Stimulated activated naive CD8-positive, alpha-beta T cell treated with anti-CD3 and anti-CD28 coated beads, Interleukin-15, amount 100 ng/mL, for 72 hours (primary cell): ENCODE measurements at regions not wholly inside any gene's neighbourhood (a gene's known extent, or its start where the extent isn't known, plus 50 kb on each side); places are given as distances from the start of the nearest gene placed in this dataset.
"Not testable (repeated sequence)": the region's sequence is repeated elsewhere in the genome, so short reads cannot be mapped to it uniquely, and the experiment has no call there.

Experiments used
- ATAC-seq: fragments of 150-1000 bp; cut with Tn5 transposase; 2 replicates; pipeline ENCODE4 v1.10.0; 2021; ENCODE audit warnings: mild to moderate bottlenecking, moderate library complexity
- DNase-seq, 2 donors: peaks; one replicate each; pipeline ENCODE4 v3.0.0; 2021 to 2022
- H3K27ac Mint-ChIP-seq, 2 donors: one replicate each; pipeline ENCODE4 v1.8.0; 2022; ENCODE audit warnings: mild to moderate bottlenecking in 2 of 2, mixed read lengths in 2 of 2, moderate library complexity in 2 of 2
- H3K27me3 Mint-ChIP-seq: one replicate; pipeline ENCODE4 v1.8.0; 2022; ENCODE audit warnings: mixed read lengths
- H3K4me1 Mint-ChIP-seq: one replicate; pipeline ENCODE4 v1.8.0; 2022; ENCODE audit warnings: mild to moderate bottlenecking, mixed read lengths
- H3K4me3 Mint-ChIP-seq, 2 donors: one replicate each; pipeline ENCODE4 v1.8.0; 2022; ENCODE audit warnings: mild to moderate bottlenecking in 2 of 2, mixed read lengths in 2 of 2, moderate library complexity in 1 of 2
- H3K9me3 Mint-ChIP-seq, 2 donors: one replicate each; pipeline ENCODE4 v1.8.0; 2022; ENCODE audit warnings: mixed read lengths in 2 of 2

GRCh38 chr13:18663222-18663621 lies 518.4 kb downstream of the TUBA3C start:
- not testable (repeated sequence) for H3K4me3 Mint-ChIP-seq

GRCh38 chr13:18643644-18644172 lies 537.9 kb downstream of the TUBA3C start:
- not testable (repeated sequence) for H3K9me3 Mint-ChIP-seq, H3K4me1 Mint-ChIP-seq, ATAC-seq, H3K27ac Mint-ChIP-seq, H3K27me3 Mint-ChIP-seq, H3K4me3 Mint-ChIP-seq
- DNase-seq, result peak; percentile 3 to 26

More at GRCh38 chr13:18663222-18663621, 518.4 kb downstream of the TUBA3C start:
- DNase-seq, H3K27ac Mint-ChIP-seq, H3K9me3 Mint-ChIP-seq, ATAC-seq, H3K27me3 Mint-ChIP-seq, H3K4me1 Mint-ChIP-seq: not testable (repeated sequence)

- not testable (repeated sequence) for H3K27me3 Mint-ChIP-seq, DNase-seq, ATAC-seq, H3K4me3 Mint-ChIP-seq, H3K27ac Mint-ChIP-seq, H3K4me1 Mint-ChIP-seq
- H3K9me3 Mint-ChIP-seq, result peaks cover 7 to 11% of the 10 kb centered on the region in 2 donors
Measured at GRCh38 chr13:18628928-18629327, 552.7 kb downstream of the TUBA3C start.

GRCh38 chr13:18628428-18628827 lies 553.2 kb downstream of the TUBA3C start:
- no peaks in the 10 kb centered on the region for H3K4me1 Mint-ChIP-seq
- ATAC-seq (no peak), DNase-seq (no peak)
- peaks cover 3 to 6% of the 10 kb centered on the region in 2 donors for H3K9me3 Mint-ChIP-seq
- H3K27ac Mint-ChIP-seq, result no peak overlapping the region
- no peaks in the 10 kb centered on the region for H3K27me3 Mint-ChIP-seq
- H3K4me3 Mint-ChIP-seq, result no peak overlapping the region

- not testable (repeated sequence) for H3K9me3 Mint-ChIP-seq, ATAC-seq, H3K27me3 Mint-ChIP-seq, H3K27ac Mint-ChIP-seq, H3K4me3 Mint-ChIP-seq, H3K4me1 Mint-ChIP-seq, DNase-seq
Measured at GRCh38 chr13:18624061-18624460, 557.6 kb downstream of the TUBA3C start.

GRCh38 chr13:18618442-18618841 lies 563.2 kb downstream of the TUBA3C start:
- ATAC-seq, H3K4me1 Mint-ChIP-seq, DNase-seq, H3K27me3 Mint-ChIP-seq, H3K9me3 Mint-ChIP-seq, H3K27ac Mint-ChIP-seq, H3K4me3 Mint-ChIP-seq: not testable (repeated sequence)

- ATAC-seq, H3K27me3 Mint-ChIP-seq, H3K9me3 Mint-ChIP-seq, H3K4me3 Mint-ChIP-seq, DNase-seq, H3K4me1 Mint-ChIP-seq, H3K27ac Mint-ChIP-seq: not testable (repeated sequence)
Measured at GRCh38 chr13:18610476-18610875, 571.1 kb downstream of the TUBA3C start.

GRCh38 chr13:18609371-18609770 lies 572.3 kb downstream of the TUBA3C start:
- not testable (repeated sequence) for ATAC-seq, H3K4me3 Mint-ChIP-seq, H3K9me3 Mint-ChIP-seq, H3K27me3 Mint-ChIP-seq, DNase-seq, H3K4me1 Mint-ChIP-seq, H3K27ac Mint-ChIP-seq

GRCh38 chr13:18608851-18609250 lies 572.8 kb downstream of the TUBA3C start:
- not testable (repeated sequence) for H3K4me3 Mint-ChIP-seq

GRCh38 chr13:18600366-18600765 lies 581.3 kb downstream of the TUBA3C start:
- H3K4me1 Mint-ChIP-seq, ATAC-seq, H3K27me3 Mint-ChIP-seq, H3K27ac Mint-ChIP-seq, DNase-seq, H3K4me3 Mint-ChIP-seq, H3K9me3 Mint-ChIP-seq: not testable (repeated sequence)

More at GRCh38 chr13:18608851-18609250, 572.8 kb downstream of the TUBA3C start:
- H3K27me3 Mint-ChIP-seq, DNase-seq, H3K27ac Mint-ChIP-seq, ATAC-seq, H3K4me1 Mint-ChIP-seq, H3K9me3 Mint-ChIP-seq: not testable (repeated sequence)

GRCh38 chr13:18599791-18600211 lies 581.8 kb downstream of the TUBA3C start:
- H3K9me3 Mint-ChIP-seq, ATAC-seq, H3K27ac Mint-ChIP-seq, H3K4me1 Mint-ChIP-seq, H3K4me3 Mint-ChIP-seq, H3K27me3 Mint-ChIP-seq: not testable (repeated sequence)
- peak; percentile 4 to 15 for DNase-seq

GRCh38 chr13:18598543-18598942 lies 583.1 kb downstream of the TUBA3C start:
- not testable (repeated sequence) for H3K4me1 Mint-ChIP-seq, H3K4me3 Mint-ChIP-seq, ATAC-seq, DNase-seq, H3K9me3 Mint-ChIP-seq, H3K27ac Mint-ChIP-seq, H3K27me3 Mint-ChIP-seq

- not testable (repeated sequence) for H3K4me3 Mint-ChIP-seq, H3K27ac Mint-ChIP-seq, ATAC-seq, H3K9me3 Mint-ChIP-seq, H3K27me3 Mint-ChIP-seq, DNase-seq, H3K4me1 Mint-ChIP-seq
Measured at GRCh38 chr13:18597940-18598339, 583.7 kb downstream of the TUBA3C start.

- H3K4me1 Mint-ChIP-seq, ATAC-seq, H3K27me3 Mint-ChIP-seq, DNase-seq, H3K4me3 Mint-ChIP-seq, H3K9me3 Mint-ChIP-seq, H3K27ac Mint-ChIP-seq: not testable (repeated sequence)
Measured at GRCh38 chr13:18577103-18577502, 604.5 kb downstream of the TUBA3C start.

GRCh38 chr13:18567890-18568289 lies 613.7 kb downstream of the TUBA3C start:
- not testable (repeated sequence) for H3K27me3 Mint-ChIP-seq, H3K9me3 Mint-ChIP-seq, H3K4me1 Mint-ChIP-seq, DNase-seq, H3K4me3 Mint-ChIP-seq, H3K27ac Mint-ChIP-seq, ATAC-seq
